ENCODE measurements at regions not wholly inside any gene's neighbourhood (a gene's known extent, or its start where the extent isn't known, plus 50 kb on each side); places are given as distances from the start of the nearest gene placed in this dataset.
"Not testable (repeated sequence)": the region's sequence is repeated elsewhere in the genome, so short reads cannot be mapped to it uniquely, and the experiment has no call there.

DNA sequence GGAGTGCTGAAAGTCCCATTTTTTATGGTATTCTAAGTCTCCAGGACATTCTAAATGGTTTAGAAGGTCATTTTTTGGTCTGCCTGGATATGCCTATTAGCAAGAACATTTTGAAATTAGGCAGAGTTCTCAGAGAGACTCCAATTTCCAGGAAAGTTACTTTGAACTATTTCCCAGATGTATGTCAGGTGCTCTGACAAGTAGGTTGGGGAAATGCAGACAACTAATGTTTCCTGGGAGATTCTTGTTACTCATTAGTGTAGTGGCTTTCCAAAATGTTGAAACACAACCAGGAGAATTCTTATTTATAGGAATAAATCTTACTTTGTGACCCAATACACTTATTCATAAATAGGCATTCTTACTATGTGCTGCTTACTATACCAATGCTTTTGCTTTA is 268.4 kb downstream of the ZNF37A start:
- DNase-seq, result not testable (repeated sequence)

DNA sequence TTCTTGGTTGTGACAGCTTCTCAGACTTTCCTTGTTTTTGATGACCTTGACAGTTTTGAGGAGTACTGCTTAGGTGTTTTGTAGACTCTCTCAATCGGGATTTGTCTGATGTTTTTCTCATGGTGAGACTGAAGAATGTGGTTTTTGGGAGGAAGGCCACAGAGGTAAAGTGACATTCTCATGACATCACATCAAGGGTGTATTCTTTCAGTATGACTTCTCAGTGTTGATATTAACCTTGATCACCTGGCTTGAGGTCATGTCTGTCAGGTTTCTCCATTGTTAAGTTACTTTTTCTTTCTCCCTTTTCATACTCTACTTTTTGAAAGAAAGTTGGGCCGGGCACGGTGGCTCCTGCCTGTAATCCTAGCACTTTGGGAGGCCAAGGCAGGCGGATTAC is 269.9 kb downstream of the ZNF37A start:
- DNase-seq, result not testable (repeated sequence)

DNA sequence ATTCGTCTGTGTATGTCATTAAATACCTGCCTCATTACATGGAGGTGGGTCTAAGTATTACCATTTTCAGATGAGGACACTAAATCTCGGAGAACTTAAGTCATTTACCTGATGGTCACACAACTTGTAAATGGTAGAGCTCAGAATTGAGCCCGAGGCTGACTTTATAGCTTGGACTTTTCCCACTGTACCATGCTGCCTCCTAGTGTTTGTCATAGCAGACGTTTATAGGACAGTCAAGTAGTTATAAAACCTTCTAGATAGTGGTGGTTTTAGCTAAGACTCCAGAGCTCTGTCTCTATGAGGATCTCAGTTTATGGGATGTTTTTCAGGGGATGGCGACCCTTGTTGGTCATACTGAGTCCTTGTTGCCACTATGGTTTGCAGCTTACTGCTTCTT is 271.8 kb downstream of the ZNF37A start:
- DNase-seq, result peak; percentile 19

DNA sequence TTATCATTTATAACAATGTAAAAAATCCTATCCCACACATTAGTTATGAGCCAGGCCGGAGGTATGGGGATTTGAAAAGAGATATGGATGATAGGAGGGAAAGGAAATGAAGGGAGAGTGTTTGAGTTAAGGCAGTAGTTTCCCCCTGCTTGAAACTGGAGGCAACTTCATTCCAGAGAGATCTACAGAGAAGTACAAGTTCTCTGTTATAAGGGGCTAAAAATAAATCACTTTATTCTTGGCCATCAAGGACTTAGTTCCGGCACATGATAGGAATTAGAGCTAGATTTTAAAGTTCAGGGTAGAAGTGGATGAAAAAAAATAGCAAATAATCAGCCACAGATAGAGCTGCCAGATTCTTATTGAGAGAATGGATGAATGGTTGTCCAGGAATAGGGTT is 289.7 kb downstream of the ZNF37A start:
- not testable (repeated sequence) for DNase-seq

- DNase-seq, result not testable (repeated sequence)
Observed at GRCh38 chr10:38386869-38387268, 292.7 kb downstream of the ZNF37A start.

DNA sequence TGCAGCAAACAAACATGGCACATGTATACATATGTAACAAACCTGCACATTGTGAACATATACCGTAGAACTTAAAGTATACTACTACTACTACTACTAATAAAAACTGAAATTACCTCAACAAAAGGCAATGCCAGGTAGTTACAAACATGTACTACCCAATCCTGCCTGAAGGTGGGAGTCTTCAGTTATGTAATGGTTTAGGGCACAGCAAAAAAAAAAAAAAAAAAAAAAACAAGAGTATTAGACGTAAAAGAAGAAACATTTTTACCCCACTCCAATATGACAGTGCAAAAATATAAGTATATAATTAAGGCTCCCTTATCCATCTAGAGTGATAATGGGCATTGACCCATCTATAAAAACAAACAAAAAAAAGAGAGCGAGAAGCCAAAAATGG is 296.6 kb downstream of the ZNF37A start:
- DNase-seq, result not testable (repeated sequence)

DNA sequence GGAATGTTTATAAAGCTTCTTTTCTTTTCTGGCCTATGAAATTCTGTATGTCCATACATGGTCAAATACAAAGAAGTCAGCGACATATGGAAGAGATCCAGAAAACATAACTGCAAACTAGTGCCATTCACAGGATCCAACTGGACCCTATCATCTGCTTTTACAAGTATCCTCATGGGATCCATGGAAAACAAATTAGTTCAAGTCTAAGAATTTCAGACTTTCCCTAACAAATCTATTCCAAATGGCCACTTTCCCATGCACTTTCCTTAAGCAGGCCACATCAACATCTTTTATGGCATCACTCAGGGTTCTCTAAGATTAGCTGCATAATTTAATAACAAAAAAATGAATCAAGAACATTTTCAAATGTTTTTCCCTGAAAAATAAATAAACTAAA is 301.3 kb downstream of the ZNF37A start:
- DNase-seq, result not testable (repeated sequence)

- DNase-seq, result not testable (repeated sequence)
Observed at GRCh38 chr10:38396178-38396954, 302.2 kb downstream of the ZNF37A start.

DNA sequence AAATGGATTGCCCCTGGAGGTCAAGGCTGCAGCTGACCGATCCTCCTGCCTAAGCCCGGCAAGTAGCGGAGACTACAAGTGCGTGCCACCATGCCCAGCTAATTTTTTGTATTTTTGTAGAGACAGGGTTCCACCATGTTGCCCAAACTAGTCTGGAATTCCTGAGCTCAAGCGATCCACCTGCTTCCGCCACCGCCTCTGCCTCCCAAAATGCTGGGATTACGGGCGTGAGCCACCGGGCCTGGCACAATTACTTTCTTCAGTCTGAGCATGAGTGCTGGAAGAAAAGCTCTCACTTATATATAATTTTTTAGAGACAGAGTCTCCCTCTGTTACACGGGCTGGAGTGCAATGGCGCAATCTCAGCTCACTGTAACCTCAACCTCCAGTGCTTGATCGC is 307.4 kb downstream of the ZNF37A start:
- DNase-seq, result not testable (repeated sequence)

DNA sequence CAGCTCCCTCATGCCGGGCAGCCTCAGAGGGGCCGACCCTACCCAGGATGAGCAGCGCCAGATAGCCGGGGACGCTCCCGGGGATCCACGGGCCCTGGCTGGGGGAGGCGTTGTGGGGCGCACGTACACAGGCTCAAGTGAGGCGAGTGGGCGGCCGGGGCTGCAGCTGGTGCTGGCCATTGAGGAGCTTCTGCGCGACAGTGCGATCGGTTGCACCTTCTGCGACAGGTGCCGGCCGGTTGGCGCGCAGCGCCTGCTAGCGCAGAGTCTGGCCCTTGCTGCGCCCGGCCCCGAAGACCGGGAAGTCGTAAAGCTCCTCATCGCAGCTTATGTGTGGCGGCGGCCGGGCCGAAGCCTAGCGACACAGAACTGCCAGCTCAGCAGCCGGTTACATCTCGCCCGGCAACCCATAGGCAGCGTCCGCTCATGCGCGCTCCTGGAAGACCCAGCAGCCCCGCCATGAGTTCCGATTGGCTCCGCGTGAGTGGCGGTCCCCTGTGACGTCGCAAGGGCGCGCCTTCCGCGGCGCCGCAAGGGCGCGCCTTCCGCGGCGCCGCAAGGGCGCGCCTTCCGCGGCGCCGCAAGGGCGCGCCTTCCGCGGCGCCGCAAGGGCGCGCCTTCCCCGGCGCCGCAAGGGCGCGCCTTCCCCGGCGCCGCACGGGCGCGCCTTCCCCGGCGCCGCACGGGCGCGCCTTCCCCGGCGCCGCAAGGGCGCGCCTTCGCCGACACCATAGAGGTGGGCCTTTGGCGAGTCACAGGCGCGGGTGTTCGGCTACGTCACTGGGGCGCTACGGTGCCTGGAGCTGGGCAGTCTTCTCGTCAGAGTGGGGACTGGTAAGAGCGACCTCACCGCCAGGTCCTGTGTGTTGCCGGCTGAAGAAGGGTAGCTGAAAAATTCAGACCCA is 308.6 kb downstream of the ZNF37A start:
- peak; percentile 94 for DNase-seq

- DNase-seq, result not testable (repeated sequence)
Observed at GRCh38 chr10:38403347-38404117, 309.4 kb downstream of the ZNF37A start.

DNA sequence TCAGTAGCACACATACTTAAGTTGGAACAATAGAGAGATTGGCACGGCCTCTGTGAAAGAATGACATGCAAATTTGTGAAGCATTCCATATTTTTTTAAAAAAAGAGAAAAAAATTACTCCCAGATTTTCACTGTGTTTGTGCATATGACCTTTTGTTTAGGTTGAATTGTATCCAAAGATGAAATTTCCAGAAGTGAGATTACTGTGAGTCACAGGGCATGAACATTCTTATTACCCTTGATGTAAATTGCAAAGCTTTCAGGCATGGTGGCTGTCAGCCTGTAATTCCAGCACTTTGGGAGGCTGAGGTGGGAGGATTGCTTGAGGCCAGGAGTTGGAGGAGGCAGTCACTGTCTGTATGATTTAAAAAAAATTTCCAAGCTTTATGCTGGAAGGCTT is 329.5 kb downstream of the ZNF37A start:
- DNase-seq, result not testable (repeated sequence)

DNA sequence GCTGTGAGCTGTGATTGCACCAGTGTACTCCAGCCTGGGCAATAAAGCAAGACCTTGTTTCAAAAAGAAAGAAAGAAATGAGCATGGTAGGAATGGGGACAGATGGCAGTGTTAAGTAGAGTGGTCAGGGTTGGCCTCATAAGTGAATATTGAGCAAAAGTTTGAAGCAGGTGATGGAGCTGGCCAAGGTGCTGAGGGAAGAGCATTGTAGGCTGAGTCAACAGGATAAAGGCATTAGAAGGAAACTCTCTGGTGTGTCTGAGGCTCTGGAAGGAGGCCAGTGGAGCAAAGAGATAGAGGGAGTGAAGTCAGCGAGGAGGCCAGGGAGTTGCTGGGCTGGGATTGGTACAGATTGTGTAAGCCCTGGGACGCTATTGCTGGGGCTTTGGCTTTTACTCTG is 336.1 kb downstream of the ZNF37A start:
- not testable (repeated sequence) for DNase-seq

- not testable (repeated sequence) for DNase-seq
Observed at GRCh38 chr10:38437359-38437758, 343.2 kb downstream of the ZNF37A start.

- DNase-seq, result not testable (repeated sequence)
Observed at GRCh38 chr10:38448614-38449355, 354.6 kb downstream of the ZNF37A start.

- not testable (repeated sequence) for DNase-seq
Observed at GRCh38 chr10:38449618-38450017, 355.5 kb downstream of the ZNF37A start.

DNA sequence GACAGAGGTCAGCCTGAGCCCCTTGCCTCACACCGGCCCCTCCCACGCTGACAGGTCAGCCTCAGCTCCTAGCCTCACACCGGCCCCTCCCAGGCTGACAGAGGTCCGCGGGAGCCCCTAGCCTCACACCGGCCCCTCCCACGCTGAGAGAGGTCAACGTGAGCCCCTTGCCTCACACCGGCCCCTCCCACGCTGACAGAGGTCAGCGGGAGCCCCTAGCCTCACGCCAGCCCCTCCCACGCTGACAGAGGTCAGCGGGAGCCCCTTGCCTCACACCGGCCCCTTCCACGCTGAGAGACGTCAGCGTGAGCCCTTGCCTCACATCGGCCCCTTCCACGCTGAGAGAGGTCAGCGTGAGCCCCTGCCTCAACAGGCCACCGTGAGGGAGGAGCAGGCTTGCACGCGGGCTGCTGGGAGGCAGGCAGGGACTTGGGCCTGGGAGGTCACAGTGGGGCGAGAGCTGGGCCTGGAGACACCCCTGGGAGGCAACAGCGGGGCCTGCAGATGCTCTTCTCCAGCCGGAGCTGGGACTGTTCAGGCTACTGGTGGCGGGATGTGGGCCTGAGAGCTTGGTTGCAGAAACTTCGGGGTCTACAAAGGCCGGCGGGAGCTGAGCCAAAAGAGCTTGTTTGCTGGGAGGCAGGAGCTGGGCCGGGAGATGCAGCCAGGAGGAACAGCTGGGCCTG is 356.4 kb downstream of the ZNF37A start:
- not testable (repeated sequence) for DNase-seq

DNA sequence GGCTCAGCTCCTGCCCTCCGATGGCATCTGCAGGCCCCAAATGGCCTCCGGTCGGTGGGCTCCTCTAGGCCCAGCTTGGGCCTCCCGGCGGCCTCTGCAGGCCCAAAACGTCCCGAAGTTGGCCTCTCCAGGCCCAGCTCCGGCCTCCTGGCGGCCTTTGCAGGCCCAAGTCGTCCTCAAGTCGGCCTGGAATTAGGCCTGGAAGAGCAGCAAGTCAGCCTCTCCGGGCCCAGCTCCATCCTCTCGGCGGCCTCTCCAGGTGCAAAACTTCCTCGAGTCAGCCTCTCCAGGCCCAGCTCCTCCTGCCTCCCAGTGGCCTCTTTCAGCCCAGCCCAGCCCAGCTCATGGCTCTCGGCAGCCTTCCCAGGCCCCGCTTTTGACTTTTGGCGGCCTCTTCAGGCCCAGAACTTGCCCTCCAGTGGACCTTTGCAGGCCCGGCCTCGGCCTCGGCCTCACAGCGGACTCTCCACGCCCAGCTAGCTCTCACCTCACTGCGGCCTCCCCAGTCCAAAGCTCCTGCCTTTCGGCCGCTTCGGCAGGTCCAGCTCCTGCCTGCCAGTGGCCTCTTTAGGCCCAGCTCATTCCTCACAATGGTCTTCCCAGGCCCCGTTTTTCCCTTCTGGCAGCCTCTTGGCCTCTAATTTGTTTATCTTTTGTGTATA is 357.3 kb downstream of the ZNF37A start:
- DNase-seq, result not testable (repeated sequence)

Data from renal pelvis (tissue), 1 donor.